Stimulated activated CD4-positive, alpha-beta T cell treated with anti-CD3 and anti-CD28 coated beads, Interleukin-15, amount 100 ng/mL, for 24 hours (primary cell): ENCODE measurements at regions not wholly inside any gene's neighbourhood (a gene's known extent, or its start where the extent isn't known, plus 50 kb on each side); places are given as distances from the start of the nearest gene placed in this dataset.
"Not testable (repeated sequence)": the region's sequence is repeated elsewhere in the genome, so short reads cannot be mapped to it uniquely, and the experiment has no call there.

ENCODE experiments used
- DNase-seq: peaks from one replicate; pipeline ENCODE4 v3.0.0-alpha.2; 2020

- no peak for DNase-seq
Measured at GRCh38 chr7:152541892-152542291, 106.1 kb upstream of the KMT2C start.

- DNase-seq: not testable (repeated sequence)
Measured at GRCh38 chr7:152539190-152539495, 103.3 kb upstream of the KMT2C start.

DNA sequence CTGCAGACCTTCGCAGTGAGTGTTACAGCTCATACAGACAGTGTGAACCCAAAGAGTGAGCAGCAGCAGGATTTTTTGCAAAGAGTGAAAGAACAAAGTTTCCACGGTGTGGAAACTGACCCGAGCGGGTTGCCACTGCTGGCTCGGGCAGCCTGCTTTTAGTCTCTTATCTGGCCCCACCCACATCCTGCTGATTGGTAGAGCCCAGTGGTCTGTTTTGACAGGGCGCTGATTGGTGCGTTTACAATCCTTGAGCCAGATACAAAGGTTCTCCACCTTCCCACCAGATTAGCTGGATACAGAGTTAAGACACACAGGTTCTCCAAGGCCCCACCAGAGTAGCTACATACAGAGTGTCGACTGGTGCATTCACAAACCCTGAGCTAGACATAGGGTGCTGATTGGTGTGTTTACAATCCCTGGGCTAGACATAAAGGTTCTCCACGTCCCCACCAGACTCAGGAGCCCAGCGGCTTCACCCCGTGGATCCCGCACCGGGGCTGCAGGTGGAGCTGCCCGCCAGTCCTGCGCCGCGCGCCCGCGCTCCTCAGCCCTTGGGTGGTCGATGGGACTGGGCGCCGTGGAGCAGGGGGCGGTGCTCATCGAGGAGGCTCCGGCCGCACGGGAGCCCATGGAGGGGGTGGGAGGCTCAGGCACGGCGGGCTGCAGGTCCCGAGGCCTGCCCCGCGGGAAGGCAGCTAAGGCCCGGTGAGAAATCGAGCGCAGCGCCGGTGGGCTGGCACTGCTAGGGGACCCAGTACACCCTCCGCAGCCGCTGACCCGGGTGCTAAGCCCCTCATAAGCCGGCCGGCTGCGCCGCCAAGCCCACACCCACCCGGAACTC is 102.8 kb upstream of the KMT2C start:
- not testable (repeated sequence) for DNase-seq

- no peak for DNase-seq
Measured at GRCh38 chr7:152537639-152538038, 101.8 kb upstream of the KMT2C start.

- DNase-seq: no peak
Measured at GRCh38 chr7:152528612-152529011, 92.8 kb upstream of the KMT2C start.

- DNase-seq: no peak
Measured at GRCh38 chr7:152527610-152528032, 91.8 kb upstream of the KMT2C start.

DNA sequence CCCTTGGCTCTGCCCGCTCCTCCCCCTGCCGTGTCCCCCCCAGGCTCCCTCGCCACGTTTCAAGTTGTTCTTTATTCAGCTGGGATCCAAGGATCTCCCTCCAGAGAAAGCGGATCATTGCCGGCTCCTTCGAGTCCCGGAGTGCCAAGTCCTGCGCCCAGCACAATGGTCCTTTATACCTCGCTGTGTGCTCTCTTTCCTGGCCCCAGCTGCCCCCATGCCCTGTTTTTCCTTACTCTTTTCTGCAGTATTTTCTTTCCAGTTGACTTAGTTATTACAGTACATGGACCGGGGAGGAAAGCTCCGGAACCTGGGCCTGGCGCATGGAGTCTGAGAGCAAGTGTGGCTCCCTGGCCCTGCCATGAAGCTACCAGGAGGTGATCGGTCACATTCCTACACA is 88.1 kb upstream of the KMT2C start:
- no peak for DNase-seq

GRCh38 chr7:152522571-152523067 is 86.8 kb upstream of the KMT2C start:
- DNase-seq: no peak

DNA sequence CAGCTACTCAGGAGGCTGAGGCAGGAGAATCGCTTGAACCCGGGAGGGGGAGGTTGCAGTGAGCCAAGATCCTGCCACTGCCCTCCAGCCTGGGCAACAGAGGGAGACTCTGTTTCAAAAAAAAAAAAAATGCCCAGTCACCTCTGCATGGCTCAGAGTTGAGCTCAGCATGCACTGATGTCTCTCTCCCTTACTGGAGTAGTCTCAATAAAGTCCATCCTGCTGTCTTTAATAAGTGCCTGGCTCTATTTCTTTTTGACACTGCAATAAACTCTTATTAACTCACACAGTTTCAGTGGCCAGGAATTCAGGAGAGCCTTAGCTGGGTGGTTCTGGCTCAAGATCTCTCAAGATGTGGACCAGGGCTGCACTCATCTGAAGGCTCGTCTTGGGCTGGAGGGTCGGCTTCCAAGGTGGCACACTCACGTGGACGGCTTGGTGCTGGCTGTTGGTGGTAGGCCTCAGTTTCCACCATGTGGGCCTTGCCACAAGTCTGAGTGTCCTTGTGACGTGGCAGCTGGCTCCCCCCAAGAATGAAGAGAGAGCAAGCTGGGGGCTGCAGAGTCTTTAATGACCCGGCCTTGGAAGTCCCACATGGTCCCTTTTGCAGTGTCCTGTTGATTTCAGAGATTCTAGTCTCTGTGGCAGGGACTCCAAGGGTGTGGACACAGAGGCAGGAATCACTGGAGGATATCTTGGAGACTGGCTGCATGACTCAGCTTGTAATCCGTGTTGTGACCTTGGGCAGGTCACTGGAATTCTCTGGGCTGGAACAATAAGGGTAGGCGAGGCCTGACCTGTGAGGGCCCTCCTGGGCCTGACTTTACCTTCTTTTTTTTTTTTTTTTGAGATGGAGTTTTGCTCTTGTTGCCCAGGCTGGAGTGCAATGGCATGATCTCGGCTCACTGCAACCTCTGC is 85.9 kb upstream of the KMT2C start:
- no peak for DNase-seq

DNA sequence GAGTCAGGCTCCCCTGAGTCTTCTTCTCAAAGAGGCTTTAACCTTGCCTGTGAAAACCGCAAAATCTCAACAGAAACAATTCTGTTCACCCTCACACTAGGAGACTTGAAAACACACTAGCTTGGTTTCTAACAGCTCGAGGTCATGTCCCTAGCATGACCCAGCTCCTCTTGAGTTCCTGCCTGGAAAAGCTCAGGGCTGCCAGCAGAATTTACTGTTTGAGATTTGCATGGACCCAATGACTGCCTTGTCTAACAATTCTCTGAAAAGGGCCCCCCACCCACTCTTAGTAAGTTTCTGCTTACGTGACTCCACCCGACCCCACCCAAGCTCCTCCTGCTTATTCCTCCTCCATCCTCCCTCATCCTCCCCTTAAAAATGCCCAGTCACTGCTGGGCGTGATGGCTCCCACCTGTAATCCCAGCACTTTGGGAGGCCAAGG is 85.1 kb upstream of the KMT2C start:
- no peak for DNase-seq

DNA sequence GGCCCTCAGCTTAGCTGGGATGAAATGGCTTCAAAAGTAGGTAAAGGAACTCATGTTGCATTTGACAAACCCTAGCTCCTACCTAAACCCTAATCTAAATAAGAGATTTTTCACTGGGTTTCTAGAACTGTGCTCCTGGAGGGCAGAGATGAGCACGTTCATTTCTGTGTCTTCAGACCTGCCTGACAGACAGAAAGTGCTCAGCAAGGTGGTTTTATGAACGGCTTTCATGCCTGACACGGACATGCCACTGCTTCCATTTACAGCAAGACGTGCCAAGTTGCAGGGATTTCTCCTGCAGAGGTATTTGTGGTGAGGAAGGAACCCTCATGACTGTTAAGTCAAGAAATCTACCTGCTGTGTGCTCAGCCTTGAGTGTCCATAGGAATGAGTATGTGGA is 83.5 kb upstream of the KMT2C start:
- no peak for DNase-seq

DNA sequence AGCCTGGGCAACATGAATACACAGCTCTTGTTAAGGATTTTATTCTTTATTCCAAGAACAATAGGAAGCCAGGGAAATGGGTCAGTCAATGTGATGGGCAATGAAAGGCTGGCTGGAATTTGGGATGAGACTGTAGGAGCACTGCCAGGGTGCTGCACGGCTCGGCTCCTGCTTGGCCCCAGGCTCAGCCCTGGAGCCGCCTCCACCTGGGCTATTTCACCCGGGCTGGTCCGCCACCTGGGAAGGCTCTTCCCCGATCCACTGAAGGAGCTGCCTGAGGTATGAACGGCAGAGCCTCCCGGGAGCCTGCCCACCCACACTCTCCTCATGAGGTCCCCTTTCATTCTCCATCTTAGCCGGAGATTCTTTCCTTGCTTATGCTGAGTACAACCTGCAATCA is 80.4 kb upstream of the KMT2C start:
- DNase-seq: no peak

DNA sequence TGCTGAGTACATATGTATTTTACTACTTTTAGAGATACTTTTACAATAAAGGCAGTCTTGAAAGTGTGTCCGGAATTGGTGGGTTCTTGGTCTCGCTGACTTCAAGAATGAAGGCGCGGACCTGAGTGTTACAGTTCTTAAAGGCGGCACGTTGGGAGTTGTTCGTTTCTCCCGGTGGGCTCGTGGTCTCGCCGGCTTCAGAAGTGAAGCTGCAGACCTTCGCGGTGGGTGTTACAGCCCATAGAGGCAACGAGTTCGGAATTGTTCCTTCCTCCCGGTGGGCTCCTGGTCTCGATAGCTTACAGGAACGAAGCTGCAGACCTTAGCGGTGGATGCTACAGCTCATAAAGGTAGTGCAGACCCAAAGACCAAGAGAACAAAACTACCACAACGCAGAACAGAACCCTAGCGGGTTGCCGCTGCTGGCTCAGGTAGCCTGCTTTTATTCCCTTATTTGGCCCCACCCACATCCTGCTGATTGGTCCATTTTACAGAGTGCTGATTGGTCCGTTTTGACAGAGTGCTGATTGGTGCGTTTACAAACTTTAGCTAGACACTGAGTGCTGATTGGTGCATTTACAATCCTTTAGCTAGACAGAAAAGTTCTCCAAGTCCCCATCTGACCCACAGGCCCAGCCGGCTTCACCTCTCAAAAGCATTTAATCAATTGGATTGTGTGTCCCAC is 79.6 kb upstream of the KMT2C start:
- not testable (repeated sequence) for DNase-seq

DNA sequence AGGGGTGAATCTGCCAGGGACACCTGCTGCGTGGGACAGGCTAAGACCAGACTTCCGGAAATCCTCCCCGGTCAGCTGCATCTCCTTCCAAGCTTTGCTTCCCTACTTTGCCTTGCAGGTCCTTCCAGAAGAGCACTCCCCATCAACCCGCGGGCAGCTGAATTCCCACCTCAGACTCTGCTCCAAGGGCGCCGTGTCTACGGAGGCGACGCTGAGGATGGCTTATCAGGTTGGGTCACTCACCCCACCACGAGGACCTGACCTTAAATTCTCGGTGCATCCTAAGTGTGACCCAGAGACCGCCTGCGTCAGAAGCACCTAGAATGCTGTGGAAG is 78.9 kb upstream of the KMT2C start:
- DNase-seq: no peak

GRCh38 chr7:152513861-152514770 is 78.3 kb upstream of the KMT2C start:
- DNase-seq: no peak

DNA sequence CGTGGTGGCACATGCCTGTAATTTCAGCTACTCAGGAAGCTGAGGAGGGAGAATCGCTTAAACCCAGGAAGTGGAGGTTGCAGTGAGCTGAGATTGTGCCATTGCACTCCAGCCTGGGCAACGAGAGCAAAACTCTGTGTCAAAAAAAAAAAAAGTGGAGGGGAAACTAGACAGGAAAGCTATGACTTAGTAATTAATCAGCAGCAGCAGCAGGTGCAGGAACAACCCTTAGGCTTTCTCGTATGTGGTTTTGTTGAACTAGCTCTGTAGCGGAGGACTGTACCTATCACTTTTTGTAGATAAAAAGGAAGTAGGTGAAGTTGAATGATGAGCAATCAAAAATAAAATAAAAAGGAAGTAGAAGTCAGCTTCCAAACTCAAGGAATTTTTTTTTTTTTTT is 76.9 kb upstream of the KMT2C start:
- DNase-seq: peak; percentile 31

GRCh38 chr7:152511736-152512135 is 75.9 kb upstream of the KMT2C start:
- DNase-seq: no peak

GRCh38 chr7:152508701-152509100 is 72.9 kb upstream of the KMT2C start:
- no peak for DNase-seq

- DNase-seq: no peak
Measured at GRCh38 chr7:152505606-152506005, 69.8 kb upstream of the KMT2C start.

DNA sequence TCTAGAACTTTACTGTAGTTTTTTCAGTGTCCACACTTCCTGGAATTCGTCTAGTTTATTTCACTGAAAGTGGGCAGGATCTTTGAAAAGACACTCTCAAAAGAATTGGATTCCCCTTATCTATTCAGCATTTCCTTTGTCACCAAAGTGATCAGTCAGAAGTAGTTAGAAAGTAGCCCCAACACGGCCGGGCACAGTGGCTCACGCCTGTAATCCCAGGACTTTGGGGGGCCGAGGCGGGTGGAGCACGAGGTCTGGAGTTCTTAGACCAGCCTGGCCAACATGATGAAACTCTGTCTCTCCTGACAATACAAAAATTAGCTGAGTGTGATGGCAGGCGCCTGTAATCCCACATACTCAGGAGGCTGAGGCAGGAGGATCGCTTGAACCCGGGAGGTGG is 69.0 kb upstream of the KMT2C start:
- DNase-seq: no peak

GRCh38 chr7:152504367-152504766 is 68.6 kb upstream of the KMT2C start:
- no peak for DNase-seq
